Type B pancreatic cell (in vitro differentiated cells): ENCODE measurements at regions not wholly inside any gene's neighbourhood (a gene's known extent, or its start where the extent isn't known, plus 50 kb on each side); places are given as distances from the start of the nearest gene placed in this dataset.
A peak's percentile ranks its signal among the peaks of the same experiment; 100 is the strongest.

Experiments
- DNase-seq: peaks from one replicate; pipeline ENCODE4 v3.0.0; 2021; ENCODE audit warnings: mixed read lengths; ENCODE audit not compliant: unreplicated experiment; ENCODE audit errors: extremely low spot score
- H3K27ac Mint-ChIP-seq: 2 replicates; pipeline ENCODE4 v1.8.0; 2021; ENCODE audit warnings: mild to moderate bottlenecking, mixed read lengths
- H3K27me3 Mint-ChIP-seq: 2 replicates; pipeline ENCODE4 v1.8.0; 2021; ENCODE audit warnings: mixed read lengths
- H3K36me3 Mint-ChIP-seq: 2 replicates; pipeline ENCODE4 v1.8.0; 2021; ENCODE audit warnings: mixed read lengths
- H3K4me1 Mint-ChIP-seq: one replicate; pipeline ENCODE4 v1.8.0; 2021; ENCODE audit warnings: mixed read lengths; ENCODE audit not compliant: unreplicated experiment
- H3K4me3 Mint-ChIP-seq: 2 replicates; pipeline ENCODE4 v1.8.0; 2021; ENCODE audit warnings: mild to moderate bottlenecking, mixed read lengths
- H3K9me3 Mint-ChIP-seq: 2 replicates; pipeline ENCODE4 v1.8.0; 2021; ENCODE audit warnings: mixed read lengths
- TF ChIP-seq, protein P1 (sequence below): fragments of 200-600 bp; sonication (generic); conservative IDR thresholded peaks from 2 replicates; pipeline ENCODE4 v1.5.0; 2021; ENCODE audit warnings: antibody characterized with exemption, mild to moderate bottlenecking

DNA sequence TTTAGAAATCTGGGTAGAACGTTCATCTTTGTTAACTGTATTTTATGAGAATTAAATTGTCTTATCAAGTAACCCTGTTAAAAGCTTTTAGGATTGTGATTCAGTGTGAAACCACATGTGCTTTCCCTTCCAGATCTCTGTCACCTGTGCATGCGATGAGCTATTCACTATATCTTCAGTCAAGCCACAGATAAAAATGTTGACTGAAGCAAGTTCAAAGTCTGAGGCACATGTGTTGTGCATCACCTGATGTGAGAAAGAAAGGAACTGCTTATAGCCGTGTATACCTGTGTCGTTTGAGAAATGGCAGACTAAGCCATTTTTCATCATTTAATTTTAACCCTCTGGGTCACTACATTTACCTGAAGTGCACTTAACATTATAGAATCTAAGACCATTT is 1088.9 kb upstream of the TENM4 start:
- no peak for DNase-seq
- Mint-ChIP-seq H3K36me3 (no peaks in the 10 kb centered on the region), H3K9me3 (peaks cover 5% of the 10 kb centered on the region), H3K27ac (peak overlapping the region; percentile 17), H3K4me3 (no peak overlapping the region), H3K27me3 (peaks cover 3% of the 10 kb centered on the region), H3K4me1 (no peaks in the 10 kb centered on the region)
- TF ChIP-seq, protein P1, sequence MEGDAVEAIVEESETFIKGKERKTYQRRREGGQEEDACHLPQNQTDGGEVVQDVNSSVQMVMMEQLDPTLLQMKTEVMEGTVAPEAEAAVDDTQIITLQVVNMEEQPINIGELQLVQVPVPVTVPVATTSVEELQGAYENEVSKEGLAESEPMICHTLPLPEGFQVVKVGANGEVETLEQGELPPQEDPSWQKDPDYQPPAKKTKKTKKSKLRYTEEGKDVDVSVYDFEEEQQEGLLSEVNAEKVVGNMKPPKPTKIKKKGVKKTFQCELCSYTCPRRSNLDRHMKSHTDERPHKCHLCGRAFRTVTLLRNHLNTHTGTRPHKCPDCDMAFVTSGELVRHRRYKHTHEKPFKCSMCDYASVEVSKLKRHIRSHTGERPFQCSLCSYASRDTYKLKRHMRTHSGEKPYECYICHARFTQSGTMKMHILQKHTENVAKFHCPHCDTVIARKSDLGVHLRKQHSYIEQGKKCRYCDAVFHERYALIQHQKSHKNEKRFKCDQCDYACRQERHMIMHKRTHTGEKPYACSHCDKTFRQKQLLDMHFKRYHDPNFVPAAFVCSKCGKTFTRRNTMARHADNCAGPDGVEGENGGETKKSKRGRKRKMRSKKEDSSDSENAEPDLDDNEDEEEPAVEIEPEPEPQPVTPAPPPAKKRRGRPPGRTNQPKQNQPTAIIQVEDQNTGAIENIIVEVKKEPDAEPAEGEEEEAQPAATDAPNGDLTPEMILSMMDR, result no peak

DNA sequence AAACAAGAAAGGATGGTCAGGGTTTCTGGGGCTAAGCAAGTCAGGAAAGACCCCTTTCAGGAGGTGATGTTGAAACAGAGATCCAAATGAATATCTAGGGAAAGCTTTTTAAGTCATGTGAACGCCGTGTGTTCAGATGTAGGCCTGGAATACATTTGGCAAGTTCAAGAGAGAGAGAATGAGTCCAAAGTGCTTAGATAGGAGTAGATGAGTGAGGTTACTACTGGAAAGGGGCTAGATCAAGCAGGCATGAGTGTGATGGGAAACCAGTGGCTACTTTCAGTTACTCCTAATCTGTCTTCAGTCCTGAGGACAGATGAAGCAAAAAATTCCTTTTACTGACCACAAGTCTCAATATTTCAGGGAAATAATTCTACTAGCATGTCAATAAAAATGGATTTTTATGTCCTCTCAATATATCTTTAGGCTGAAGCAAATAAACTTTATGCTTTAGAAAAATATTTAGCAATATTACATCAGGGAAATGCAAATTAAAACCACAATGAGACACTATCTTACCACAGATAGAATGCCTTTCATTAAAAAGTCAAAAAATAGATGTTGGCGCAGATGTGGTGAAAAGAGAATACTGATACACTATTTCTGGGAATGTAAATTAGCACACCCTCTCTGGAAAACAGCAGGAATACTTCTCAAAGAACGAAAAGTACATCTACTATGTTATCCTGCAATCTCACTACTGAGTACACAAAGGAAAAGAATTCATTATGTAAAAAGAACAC is 1085.0 kb upstream of the TENM4 start:
- TF ChIP-seq, protein P1, result no peak

DNA sequence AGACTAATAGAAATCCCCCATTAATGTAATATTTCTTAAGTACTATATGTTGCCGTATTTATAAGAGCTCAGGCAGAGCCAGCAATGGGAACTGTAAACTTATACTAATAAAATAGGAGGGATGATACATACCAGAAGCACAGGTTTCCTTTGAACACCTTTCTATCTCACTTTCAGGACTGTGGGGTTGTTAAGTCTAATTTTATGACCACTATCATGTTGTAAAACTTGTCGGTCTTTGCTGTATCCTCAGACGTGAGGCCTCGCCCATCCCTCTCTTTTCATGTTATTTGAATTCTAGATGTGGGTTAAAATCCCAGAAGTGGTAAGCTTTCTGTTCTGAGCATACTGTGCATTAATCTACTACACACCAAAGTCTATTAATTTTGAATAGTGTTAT is 1083.5 kb upstream of the TENM4 start:
- no peak for DNase-seq
- Mint-ChIP-seq H3K4me1 (peaks cover 14% of the 10 kb centered on the region), H3K27ac (no peak overlapping the region), H3K9me3 (no peaks in the 10 kb centered on the region), H3K36me3 (no peaks in the 10 kb centered on the region), H3K27me3 (no peaks in the 10 kb centered on the region), H3K4me3 (no peak overlapping the region)
- TF ChIP-seq, protein P1, result no peak

More for the DNA sequence above, 1085.0 kb upstream of the TENM4 start:
- no peaks in the 10 kb centered on the region for H3K4me1 Mint-ChIP-seq
- H3K27me3 Mint-ChIP-seq, result no peaks in the 10 kb centered on the region
- H3K4me3 Mint-ChIP-seq, result no peak overlapping the region
- no peaks in the 10 kb centered on the region for H3K36me3 Mint-ChIP-seq
- no peak for DNase-seq
- H3K27ac Mint-ChIP-seq, result no peak overlapping the region
- H3K9me3 Mint-ChIP-seq, result no peaks in the 10 kb centered on the region

DNA sequence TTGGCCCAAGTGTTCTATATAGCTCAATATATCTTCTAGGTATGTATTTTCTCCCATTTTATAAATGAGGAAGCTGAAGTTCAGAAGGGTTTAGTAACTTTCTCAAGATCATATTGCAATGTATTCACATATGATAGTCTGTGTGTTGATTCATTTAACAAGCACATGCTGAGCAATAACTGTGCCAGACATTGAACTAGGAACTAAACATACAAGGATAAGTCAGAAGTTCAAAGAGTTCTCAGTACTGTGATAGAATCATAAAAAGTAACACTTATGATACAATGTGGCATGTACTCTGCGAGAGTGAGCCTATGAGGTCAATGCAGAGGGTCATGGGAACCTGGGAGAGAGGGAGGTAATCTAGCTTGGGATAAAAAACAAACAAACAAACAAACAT is 1082.2 kb upstream of the TENM4 start:
- Mint-ChIP-seq H3K9me3 (no peaks in the 10 kb centered on the region), H3K27me3 (no peaks in the 10 kb centered on the region), H3K4me3 (no peak overlapping the region), H3K27ac (no peak overlapping the region), H3K4me1 (peaks cover 14% of the 10 kb centered on the region), H3K36me3 (no peaks in the 10 kb centered on the region)
- no peak for DNase-seq
- TF ChIP-seq, protein P1, result no peak

DNA sequence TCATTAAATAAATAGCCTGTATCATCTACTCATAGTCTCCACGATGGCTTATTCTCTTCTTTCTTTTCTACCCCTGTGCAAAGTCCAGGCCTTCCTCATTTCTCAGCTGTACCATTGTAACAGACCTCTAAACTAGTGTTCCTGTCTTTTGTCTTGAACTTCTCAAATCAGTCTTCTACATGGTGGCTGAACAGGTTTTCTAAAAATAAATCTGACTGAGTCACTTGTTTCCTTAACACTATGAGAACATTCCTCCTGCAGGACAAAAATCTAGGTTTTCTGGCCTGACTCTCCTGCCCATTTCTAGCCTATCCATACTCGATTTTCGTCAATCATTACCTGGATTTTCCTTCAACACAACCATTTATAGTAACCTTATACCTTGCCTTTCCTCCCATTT is 1080.8 kb upstream of the TENM4 start:
- Mint-ChIP-seq H3K9me3 (peaks cover 5% of the 10 kb centered on the region), H3K4me1 (peaks cover 14% of the 10 kb centered on the region), H3K4me3 (no peak overlapping the region), H3K27ac (no peak overlapping the region), H3K27me3 (peaks cover 4% of the 10 kb centered on the region), H3K36me3 (peaks cover 4% of the 10 kb centered on the region)
- TF ChIP-seq, protein P1, result no peak
- no peak for DNase-seq
